NCI-H2081 treated with DMSO at 0.1 percent for 48 hours (cell line): ENCODE measurements at regions not wholly inside any gene's neighbourhood (a gene's known extent, or its start where the extent isn't known, plus 50 kb on each side); places are given as distances from the start of the nearest gene placed in this dataset.

ENCODE experiments used
- DNase-seq: peaks from one replicate; lab custom pipeline; 2025; lab: John Stamatoyannopoulos, UW

DNA sequence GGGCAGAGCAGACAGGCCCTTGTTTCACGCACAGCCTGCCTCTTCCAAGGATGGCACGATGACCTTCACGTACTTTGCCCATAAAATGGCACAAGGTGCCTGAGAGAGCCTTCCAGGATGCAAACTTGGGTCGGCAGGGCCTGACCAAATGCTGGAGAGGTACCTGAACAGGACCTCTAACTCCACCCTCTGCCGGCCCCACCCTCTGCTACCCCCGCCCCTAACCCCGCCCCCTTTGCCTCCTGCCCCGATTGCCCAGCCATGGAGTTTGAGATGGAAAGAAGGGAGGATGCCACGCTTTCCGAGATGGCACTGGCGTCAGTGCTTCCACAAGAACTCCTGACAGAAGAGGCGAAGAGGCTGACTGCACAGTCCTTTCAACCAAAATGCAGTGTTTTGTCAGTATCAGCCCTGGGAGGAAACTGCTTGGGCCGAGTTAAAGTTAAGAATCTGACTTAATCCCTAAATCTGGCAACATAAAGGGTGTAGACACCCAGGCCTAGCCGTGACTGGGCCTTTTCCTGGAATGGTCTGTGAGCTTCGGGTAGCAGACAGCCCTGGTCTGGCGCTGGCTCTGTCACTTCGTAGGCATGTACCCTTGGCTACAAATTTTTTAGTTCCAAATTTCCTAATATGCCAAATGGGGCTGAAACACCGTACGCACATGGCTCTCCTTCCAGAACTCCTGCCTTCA lies 230.3 kb upstream of the RGMA start:
- DNase-seq, result no peak

DNA sequence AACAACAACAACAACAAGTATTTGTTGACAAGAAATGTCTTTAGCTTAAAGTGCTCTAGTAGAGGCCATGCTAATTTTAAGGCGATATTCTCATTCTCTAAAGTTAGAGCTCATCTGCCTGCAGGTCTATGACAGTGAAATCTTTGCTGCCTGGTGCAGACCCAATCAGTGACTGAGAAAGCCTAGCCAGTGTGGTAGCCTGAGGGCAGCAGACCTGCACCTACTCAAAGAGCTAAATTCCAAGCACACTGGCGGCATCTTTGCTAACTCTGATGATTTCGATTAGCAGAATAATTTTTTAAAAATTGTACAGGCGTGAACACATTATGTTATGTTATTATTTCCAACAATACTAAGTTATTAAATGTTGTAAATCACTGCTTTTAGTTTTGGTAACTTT lies 228.8 kb upstream of the RGMA start:
- DNase-seq, result no peak

DNA sequence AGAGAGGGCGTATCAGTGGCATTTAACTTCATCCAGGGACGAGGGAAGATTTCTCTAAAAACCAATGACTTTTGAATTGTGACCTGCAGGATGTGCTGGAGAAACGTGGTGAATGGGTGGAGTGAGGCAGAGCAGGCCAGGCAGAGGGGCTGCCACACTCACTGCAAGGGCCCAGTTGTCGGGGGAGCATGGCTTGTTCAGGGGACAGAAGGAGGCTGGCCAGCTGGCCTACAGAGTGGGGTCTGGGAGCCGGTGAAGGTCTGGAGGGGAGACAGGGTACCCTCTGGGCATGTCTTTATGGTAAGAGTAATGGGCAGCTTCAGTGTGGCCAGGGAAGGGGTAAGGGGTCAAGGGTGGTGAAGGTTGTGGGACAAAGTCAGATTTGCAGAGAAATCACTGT lies 225.2 kb upstream of the RGMA start:
- DNase-seq, result no peak

DNA sequence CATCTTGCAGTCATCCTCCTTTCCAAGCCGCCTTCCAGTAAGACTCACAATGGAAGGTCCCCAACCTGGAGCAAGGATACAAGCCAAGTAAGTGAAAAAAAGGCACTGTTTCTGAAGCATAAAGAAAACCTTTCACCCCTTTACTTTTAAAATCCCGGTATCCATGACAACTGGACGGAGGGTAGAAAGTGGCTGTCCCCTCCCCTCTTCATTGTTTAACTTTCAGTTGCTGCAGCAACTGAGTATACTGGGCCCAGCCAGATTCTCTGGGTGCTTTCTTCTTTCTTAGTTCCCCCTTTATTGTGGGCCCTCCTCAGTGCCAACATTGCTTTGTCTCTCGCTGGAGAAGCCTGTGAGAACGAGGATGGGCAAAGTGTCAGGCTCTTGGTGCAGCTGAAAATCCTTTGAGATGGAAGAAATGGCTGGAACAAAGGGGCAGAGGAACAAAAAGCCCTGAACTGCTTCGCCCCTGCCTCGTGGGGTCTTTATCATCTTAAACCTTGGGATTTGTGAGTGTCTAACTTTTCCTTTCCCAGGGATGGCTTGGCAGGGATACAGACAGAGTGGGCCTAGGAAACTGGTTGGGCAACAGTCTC lies 224.0 kb upstream of the RGMA start:
- DNase-seq, result no peak

DNA sequence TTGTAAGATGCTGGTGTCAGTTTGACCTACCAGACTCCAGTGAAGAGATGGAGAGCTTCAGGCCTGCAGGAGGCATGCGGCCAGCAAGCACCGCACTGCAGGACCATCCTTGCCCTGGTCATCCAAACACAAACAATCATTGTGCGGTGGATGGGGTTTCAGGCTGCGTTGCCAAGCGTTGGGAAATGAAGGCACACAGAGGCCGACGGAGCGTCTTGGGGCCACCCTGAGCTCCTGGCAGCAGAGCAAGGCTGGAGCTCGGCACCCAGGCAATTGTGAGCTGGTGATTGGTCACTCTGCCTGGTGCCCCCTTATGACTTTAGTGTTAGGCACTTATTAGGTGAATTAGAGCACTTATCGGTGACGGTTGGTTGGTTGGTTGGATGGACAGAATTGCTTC lies 222.6 kb upstream of the RGMA start:
- no peak for DNase-seq

DNA sequence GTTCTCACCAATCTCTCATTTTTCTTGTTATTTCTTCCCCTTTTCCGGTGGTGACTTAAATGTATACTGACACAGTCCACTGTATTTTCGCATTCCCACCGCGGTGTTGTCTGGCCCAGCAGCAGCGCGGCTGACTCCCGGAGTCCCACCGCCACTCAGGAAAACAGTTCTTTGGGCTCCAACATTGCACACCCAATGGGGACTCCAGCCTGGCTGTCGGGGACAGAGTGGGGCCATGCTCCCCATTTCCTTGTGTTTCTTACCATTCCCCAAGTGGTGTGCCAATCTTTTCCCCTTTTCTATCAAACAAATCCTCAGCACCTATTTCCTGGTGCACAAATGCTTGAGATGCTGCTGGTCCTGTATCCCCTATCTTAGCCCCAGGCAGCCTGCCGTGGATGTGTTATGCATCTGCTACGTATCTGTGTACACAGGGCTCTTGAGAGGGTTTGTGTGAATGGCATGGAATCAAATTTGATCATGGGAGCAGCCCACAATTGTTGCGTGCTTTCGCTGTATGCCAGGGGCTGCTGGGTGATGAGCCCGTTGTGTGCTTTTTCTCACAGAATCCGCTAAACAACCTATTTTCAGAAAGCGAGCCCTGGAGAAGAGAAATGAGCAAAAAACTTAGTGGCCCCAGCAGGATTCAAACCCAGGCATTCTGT lies 219.1 kb upstream of the RGMA start:
- DNase-seq, result no peak

DNA sequence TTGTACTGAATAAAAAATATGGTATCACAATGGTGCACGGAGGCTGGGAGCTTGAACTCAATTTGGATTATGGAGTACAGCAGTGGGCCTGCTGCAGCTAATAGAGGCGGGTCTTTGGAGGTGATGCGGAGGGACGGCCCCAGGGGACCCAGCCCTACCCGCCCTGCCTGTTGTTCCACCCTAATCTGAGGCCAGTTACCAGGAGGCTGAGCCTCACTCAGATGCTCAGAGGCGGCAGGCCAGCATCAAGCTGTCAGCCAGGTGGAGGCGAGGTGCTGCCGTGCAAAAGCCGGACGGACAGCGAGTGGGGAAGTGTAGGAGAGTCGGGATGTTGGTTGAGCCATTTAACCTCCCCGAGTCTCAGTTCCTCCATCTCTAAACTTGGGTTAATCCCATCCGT lies 218.5 kb upstream of the RGMA start:
- DNase-seq, result no peak

DNA sequence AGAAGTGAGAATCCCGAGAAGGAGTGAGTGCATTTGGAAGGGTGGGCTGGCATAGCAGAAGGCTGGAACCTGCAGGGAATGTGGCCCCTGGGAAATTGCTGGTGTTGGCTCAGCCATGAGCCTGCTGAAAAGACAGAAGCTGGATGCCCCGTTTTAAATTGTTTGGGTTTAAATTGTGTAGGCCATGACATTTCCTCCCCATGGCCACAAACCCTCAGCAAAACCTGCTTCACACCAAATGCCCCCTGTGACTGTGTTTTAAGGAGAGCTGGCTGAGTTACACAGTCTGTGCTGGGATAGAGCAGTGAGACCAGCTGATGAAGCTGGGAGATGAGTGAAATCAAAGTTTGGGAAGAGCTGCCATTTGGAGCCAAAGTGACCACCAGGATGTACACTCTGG lies 216.3 kb upstream of the RGMA start:
- no peak for DNase-seq

DNA sequence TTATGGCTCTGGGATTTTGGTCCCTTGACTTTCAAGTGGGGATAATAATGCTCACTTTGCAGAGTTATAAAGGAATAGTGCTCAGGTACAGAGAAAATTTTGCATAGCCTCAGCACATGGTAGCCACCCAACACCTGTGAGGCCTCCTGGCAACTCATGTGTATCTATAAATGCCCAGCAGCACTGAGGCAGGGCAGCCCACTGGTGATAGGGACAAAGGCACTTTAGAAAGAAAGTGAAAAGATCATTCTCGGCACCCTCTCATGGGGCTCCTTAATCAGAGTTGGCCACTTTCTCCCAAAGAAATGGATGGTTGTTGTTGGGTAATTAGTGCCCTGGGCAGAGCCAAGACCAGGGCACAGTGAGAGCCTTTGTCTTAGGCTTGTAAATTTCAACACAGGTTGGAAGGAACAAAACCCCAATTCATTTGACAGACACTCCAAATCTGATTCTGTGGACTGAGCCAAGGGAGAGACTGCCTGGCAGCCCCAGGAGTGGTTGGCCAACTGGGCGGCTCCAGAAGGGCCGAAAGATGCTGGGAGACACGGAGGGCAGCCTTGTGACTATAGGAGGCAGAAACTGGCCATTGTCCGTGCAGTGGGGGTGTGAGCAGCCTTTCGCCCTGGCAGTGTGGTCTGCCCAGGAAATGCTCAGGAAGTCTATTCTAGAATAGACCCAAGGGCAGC lies 213.2 kb upstream of the RGMA start:
- DNase-seq, result no peak

DNA sequence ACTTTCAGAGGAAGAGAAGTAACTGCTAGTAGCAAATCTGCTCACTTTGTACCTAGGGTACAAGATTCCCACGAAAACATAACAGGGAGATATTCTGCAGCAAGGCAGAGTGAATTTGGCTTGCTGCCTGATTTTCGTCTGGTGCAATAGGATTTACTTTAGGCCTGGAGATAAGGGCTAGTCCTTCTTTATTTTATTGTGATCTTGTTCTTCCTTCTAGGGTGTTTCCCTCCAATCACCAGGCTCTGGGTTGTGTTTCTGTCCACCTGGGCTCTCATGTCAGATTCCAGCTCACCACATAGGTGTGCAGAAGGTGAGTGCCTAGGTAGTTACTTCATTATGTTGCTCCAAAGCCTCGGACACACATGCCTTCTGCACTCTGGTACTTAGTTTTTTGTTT lies 211.8 kb upstream of the RGMA start:
- no peak for DNase-seq

DNA sequence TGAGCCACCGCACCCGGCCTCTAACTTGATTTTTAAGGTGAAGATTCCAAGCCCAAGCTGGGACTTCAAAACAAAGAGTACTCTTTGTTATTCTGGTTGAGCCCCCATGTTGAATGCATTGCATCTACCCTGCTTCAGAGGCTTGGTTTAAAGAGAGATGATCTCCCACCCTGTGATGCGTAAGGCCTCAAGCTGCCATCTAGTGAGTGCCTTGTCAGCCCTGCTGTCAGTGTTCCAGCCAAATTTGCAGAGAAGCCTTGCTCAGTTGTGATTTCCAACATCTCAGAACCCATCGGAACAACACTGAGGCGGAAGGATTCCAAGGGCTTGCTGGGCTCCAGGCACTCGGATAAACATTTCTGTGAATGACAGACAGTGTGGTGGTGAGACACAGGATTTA lies 210.7 kb upstream of the RGMA start:
- no peak for DNase-seq

DNA sequence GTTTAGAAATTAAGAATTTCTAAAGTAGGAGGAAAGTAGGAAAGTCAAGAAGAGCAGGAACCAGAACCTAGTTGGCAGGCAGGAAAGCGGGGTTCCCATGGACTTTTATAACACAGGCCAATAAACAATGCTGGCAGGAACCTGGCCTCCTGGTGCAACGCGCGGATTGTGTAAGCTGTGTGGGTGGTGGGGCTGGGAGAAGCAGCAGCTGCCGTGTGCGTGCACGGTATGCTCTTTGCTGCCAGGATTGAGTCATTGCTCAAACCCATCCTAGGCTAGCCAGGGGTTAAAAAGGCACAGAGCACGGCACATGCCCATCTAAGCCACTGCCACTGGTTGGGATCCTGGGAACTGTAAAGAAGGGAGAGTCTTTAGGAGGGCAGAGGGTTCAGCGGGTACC lies 209.9 kb upstream of the RGMA start:
- DNase-seq, result no peak

DNA sequence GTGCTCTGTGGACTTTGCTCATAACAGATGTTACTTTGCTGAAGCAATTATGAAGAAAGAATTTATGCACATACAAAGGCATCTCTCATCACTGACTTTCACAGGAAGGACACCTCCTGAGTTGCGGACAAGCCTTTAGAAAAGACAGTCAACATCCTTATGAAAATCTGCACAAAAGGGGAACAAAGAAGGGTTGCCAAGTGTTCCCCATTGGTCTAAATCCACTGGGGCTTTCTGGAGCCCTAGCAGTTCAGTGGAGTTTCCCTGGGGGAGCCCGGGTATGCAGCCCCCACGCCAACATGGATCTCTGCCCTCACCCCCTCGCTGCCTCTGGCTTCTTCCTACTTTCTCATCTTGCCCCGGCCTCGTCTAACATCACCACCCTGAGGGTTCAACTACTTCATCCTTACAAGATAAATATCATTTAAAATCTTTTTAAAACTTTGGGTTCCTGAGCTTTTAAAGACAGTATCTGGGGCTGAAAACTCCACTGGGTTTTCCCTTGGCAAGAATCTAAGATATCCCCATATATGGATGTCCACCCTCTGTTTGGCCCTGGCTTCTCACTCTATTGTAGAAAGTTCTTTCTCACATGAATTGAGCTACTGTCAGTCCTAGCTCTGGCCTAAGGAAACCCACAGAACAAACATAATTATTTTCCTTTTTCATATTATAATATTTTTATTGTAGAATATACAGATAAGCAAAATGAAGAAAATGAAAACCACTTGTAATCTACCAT lies 207.9 kb upstream of the RGMA start:
- DNase-seq, result no peak

DNA sequence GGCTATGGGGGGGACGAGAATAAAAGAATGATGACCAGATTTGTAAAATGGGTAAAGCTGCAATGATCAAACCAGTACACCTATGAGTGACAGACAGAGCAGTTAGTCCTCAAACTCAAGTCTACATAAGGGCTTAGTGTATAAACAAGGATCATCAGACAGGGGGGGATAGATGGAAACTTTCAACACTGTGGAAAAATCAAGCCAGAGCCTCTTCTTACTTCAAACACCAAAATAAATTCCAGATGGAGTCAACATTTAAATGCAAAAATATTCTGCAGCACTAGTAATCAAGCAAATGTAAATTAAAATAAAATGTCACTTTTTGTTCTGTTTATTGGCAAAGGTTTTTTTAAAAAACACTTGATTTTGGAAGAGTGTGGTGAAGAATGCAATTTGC lies 205.9 kb upstream of the RGMA start:
- no peak for DNase-seq

DNA sequence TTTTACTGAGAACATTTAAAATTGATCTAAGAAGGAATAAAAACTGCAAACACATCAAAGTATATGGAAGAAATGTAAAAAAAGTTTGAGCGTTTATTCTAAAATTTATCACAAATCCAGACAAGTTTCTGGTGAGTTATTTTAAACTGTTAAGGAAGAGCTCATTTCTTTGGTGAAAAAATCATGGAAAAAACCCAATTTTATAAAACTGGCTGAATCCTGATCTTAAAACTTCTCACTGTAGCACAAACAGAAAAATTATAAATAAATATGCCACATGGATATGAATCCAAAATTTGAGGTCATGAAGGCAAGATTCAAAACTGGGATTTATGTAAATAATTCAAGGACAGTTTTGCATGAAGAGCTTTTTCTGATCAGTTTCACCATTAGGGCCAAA lies 205.1 kb upstream of the RGMA start:
- DNase-seq, result no peak

DNA sequence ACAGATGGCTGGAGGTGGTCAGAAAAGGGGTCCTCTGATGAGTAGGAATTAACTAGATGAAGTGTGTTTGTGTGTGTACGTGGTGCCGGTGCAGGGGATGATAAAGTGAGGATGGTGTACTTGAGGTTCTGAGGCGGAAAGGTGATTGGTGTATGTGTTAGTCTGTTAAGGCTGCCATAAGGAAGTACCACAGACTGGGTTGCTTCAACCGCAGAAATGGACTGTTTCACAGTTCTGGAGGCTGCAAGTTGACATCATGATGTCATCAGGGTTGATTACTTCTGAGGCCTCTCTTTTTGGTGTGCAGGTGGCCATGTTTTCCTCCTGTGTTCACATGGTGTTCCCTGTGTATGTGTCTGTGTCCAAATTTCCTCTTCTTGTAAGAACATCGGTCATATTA lies 202.4 kb upstream of the RGMA start:
- DNase-seq, result no peak

DNA sequence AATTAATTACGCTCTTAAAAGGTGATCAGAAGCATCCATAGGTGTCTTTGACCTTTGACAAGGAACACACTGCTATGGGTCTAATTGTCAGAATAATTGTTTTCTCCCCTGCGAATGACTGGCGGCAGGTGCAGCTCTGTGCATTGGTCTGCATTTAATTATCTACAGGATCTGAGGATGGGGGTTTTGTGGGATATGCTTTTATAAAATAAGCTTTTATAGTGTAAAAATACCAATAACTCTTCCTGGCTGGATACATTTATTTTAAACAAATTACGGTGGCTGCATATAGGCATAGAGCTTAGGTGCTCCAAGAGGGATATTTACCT lies 201.6 kb upstream of the RGMA start:
- DNase-seq, result no peak

DNA sequence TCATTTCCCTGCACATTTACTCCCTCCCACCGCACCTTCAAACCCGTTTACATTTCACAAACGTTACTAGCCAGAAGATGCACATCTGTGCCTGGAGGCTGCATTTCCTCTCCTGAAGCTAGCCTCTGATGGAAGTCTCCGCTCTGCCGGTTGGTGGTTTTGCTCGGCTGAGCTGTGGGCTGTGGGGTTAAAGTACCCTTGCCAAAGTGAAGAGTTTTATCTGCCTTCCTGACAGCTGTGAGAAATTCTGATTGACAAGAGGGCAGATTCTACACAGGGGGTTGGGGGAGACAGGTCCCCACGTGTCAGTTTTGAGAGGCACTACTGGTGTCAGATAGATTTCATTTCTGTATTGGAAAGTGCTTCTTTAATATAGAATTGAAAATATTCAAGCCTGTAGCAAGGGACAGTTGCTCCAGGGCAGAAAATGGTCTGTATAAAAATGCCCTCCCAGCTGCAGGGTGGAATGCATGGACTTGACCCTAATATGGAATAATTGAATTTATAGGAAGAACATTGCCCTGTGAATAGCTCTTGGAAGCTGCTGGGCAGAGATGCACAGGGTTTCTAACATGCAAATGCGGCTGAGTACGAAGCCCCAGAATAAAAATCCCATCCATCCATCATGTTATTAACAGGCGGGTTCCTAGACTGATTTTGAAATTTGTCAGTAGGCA lies 201.1 kb upstream of the RGMA start:
- DNase-seq, result no peak

DNA sequence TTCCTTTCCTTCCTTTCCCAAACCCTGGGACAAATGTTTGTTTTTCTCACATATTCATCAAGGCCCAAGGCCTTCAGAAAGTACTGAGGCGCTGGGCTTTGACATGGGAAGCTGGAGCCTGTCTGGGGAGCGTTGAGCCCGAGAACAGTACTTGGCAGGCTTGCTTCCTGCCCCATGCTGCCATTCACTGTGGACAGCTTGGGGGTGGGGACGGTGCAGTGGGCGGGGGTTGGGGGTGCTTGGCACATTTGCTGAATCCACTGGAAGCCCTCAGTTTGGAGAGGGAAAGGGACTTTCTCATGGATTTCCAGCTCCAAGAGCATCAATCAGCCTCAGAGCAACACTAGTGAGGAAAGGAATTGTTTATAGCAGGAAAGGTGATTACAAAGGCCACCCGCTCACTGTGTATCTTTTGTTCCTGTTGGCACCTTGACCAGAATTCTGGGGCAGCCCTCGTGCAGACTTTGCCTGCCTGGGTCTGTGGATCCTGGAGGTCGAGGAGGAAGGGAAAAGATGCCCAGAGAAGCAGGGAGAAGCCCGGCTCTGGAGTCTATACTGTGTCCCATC lies 199.8 kb upstream of the RGMA start:
- no peak for DNase-seq

DNA sequence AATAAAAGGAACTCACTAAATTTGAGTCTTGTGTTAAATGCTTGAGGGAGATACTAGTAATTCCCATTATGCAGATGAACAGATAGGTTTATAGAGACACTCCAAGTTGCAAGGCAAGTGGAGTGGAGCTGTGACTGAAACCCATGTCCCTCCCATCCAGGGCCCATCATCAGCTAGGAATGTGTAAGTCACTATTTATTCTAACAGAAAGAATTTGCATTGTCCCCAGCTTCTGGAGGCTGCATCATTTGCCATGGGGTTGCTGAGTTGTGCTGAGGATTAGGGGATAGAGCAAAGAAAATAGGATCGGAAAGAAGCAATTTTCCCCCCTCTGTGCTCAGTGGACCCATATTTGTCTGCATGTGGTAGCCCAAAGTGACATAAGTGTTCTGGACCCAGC lies 197.4 kb upstream of the RGMA start:
- no peak for DNase-seq

DNA sequence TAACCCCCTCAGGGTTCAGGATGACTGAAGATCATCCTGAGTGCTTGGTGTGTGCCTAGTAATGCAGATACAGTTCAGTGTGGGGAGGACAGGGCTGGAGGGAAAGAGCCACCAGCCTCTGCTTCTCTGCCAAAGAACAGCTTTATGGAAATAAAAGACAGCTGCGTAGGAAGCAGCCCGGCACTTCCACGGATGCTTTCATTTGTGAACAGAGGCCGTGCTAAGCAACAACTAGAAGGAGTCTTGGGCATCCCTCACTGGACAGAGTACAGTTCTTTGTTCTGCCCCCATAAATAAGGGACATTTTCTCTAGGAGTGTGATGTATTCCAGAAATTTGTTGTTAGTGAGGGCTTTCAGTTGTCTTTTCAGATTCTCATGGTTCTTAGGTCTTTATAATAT lies 194.8 kb upstream of the RGMA start:
- DNase-seq, result no peak

DNA sequence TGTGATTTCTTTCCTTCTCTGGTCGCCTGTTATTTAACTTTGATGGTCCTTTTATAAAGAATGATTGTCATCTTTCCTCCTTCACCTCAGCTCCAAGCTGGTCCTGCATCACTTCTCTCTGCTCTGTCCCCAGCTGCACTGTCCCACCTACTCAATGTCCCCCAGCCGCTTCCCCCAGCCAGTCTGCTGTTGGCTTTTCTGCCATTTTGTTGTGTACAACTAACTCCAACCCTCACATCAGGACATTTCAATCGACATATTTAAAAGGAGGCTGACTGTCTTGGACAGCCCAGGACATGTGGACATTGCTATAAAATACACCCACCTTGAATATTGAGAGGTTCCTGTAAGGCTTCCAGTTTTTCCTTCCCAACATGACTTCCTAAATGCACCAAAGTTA lies 193.8 kb upstream of the RGMA start:
- no peak for DNase-seq
